D721Med (cell line): ENCODE measurements at regions not wholly inside any gene's neighbourhood (a gene's known extent, or its start where the extent isn't known, plus 50 kb on each side); places are given as distances from the start of the nearest gene placed in this dataset.

Experiments
- DNase-seq: peaks from one replicate; pipeline ENCODE4 v3.0.0; 2011; ENCODE audit warnings: low spot score; ENCODE audit not compliant: insufficient read length
- FAIRE-seq: peaks from 2 replicates; lab custom pipeline; 2011; peaks lifted over from hg19 to GRCh38; lab: Jason Lieb, UNC
- TF ChIP-seq, protein P1 (sequence below): IDR thresholded peaks from 2 replicates; pipeline ENCODE4 v1.5.1; 2012; ENCODE audit warnings: mild to moderate bottlenecking, control low read depth; ENCODE audit not compliant: insufficient read depth; ENCODE audit errors: missing control alignments

DNA sequence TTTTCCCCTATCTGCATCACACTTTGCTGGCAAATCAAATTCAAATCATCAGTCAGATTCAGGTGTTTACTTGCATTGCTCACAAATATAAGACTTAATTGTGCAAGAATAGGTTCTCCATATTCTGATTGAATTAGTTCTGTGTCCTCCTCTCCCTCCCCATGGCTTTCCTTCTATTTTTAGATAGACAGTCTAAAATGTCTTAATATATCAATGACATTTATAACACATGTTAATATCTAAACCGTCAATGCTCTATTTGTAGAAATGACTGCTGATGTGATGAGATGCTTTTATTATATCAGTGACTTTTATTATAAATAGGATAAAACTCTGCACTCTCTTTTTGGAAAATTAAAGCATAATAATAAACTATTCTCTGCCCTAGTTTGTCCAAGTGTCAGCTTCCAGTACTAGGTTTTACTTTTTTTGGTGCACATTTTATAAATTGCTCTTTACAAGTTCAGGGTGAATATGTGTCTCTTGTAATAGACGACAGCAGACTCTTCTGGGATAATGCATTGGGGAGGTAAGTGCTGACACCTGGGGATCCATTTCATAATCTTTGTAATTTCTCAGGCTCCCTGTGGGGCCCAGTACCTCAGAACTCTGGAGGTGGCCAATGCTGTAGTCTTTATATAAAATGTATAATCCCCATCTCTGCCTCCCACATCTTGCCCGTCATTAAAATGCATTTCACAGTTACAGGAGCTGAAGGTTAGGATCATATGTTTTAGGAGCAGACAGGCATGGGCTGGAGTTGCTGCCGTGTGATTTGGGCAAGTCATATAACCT lies 321.5 kb downstream of the BRINP1 start:
- TF ChIP-seq, protein P1, sequence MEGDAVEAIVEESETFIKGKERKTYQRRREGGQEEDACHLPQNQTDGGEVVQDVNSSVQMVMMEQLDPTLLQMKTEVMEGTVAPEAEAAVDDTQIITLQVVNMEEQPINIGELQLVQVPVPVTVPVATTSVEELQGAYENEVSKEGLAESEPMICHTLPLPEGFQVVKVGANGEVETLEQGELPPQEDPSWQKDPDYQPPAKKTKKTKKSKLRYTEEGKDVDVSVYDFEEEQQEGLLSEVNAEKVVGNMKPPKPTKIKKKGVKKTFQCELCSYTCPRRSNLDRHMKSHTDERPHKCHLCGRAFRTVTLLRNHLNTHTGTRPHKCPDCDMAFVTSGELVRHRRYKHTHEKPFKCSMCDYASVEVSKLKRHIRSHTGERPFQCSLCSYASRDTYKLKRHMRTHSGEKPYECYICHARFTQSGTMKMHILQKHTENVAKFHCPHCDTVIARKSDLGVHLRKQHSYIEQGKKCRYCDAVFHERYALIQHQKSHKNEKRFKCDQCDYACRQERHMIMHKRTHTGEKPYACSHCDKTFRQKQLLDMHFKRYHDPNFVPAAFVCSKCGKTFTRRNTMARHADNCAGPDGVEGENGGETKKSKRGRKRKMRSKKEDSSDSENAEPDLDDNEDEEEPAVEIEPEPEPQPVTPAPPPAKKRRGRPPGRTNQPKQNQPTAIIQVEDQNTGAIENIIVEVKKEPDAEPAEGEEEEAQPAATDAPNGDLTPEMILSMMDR = no peak
- FAIRE-seq (no peak), DNase-seq (no peak)

DNA sequence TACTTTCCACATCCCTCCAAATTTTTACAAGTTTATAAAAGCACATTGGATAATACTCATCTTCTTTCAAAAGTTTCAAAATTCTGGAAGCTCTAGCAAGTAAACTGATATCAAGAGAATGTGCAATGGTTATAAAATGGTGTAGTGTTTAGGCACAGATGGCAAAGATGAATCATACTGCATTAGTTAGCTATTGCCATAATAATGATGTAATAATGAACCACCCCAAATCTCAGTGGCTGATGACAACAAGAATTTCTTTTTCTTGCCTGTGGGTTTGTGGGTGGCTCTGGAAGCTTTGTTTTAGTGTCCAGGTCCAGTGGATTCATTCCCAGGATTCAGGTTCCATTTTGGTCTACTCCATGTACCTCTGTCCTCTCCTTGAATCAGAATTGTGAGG lies 319.0 kb downstream of the BRINP1 start:
- no peak for FAIRE-seq

DNA sequence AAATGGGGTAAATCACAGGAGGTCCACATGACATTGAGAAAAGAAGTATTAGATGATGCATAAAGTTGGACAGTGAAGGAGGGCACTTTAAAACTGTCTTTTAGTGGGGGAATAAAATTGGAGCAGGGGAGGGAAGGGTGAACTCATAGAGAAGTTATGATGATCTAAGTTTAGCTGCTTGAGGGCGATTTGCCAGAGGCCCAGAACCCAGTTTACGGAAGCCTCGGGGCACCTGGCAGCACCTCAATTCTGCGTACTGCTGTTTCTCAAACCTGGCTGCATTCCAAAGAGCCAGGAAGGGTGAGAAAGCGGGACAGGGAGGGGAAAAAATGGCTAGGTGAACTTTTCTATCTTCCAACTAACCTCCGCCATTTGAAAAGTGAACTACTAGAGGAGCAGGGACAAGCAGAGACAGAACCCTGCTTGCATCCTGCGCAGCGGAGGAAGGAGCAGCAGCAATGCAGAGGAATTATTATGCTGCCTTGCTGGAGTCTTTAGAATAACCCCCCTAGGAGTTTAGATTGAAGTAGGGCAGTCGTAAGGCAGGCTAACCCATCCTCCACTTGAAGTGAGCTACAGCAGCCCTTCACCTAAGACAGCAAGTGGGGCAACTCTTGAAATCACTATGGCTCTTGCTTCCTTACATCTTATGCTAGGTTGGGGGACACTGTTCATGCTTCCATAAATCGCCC lies 316.8 kb downstream of the BRINP1 start:
- FAIRE-seq (no peak), DNase-seq (no peak)
- TF ChIP-seq, protein P1 = no peak

More for the DNA sequence above, 319.0 kb downstream of the BRINP1 start:
- TF ChIP-seq, protein P1 = no peak
- no peak for DNase-seq

DNA sequence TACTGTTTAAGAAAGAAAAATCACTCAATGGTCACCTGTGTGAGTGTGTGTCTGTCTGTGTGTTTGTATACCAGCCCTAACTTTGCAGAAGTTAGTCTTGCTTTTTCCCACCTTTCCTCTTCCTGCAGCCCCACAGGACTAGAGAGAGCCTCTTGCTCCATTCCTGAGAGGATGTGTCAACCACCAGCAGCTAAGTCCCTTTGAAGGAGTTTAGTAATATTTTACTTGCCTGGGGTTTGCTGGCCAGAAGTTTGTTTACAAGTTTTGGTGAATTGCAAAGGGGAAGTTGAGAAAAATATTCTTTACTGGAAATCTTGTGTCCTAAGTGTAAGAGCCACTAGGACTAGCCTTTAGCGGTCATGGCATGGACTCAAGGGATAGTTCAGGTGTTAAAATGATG lies 316.2 kb downstream of the BRINP1 start:
- DNase-seq (no peak), FAIRE-seq (no peak)
- TF ChIP-seq, protein P1 = no peak

DNA sequence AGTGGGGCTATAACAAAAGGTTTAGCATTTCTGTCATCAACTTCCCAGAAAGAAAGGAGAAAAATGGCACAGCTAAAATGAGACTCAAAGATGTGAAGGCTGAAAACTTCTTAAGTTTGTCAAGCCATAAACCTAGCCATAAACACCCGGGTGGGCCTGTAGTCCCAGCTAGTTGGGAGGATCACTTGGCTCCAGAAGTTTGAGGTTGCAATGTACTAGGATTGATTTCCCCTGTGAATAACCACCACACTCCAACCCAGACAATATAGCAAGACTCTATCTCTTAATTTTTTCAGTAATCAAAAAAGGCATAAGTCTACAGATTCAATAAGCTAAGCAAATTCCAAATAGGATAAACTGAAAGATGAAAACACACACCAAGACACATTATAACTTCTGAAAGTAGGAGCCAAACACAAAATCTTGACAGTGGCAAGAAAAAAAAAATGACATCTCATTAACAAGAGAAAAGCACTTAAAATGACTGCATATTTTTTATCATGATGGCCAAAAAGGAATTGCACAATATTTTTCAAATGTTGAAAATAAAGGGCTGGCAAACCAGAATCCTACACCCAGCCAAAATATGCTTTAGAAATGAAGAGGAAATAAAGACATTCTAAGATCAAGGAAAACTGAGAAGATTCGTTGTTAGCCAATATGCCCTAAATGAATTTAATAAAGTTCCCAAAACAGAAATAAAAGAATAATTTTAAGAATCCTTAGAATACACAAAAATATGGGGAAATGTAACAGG lies 308.4 kb downstream of the BRINP1 start:
- DNase-seq (no peak), FAIRE-seq (no peak)
- TF ChIP-seq, protein P1 = no peak

DNA sequence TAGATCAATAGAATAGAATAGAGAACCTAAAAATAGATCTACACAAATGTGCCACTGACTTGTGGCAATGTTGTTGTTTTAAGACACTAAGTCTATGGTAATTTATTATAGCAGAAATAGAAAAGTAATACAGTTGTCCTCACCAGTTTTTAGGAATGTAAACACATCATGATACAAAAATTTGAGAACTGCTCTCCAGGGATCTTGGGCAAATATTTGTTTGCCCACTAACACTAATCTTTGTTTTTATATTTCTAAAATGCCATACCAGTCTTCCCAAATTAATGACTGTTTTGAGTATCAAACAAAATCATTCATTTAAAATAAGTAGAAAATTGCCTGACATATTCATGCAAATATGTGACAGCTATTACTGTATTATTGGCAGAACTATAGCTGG lies 297.6 kb downstream of the BRINP1 start:
- DNase-seq = no peak
- no peak for FAIRE-seq
- TF ChIP-seq, protein P1 = no peak
